GM12864 (cell line): ENCODE measurements at regions not wholly inside any gene's neighbourhood (a gene's known extent, or its start where the extent isn't known, plus 50 kb on each side); places are given as distances from the start of the nearest gene placed in this dataset.

Source experiments
- DNase-seq: peaks from one replicate; pipeline ENCODE4 v3.0.0-alpha.2; 2011; ENCODE audit warnings: low read depth
- H3K4me3 ChIP-seq: 2 replicates; pipeline ENCODE4 v1.5.1; 2011; ENCODE audit warnings: mild to moderate bottlenecking, low read depth, low read length, control low read depth
- TF ChIP-seq, protein P1 (sequence below): IDR thresholded peaks from 2 replicates; pipeline ENCODE4 v1.5.1; 2011; ENCODE audit warnings: low read depth, mild to moderate bottlenecking, moderate library complexity, low read length, control low read depth, inconsistent platforms; ENCODE audit errors: missing control alignments

DNA sequence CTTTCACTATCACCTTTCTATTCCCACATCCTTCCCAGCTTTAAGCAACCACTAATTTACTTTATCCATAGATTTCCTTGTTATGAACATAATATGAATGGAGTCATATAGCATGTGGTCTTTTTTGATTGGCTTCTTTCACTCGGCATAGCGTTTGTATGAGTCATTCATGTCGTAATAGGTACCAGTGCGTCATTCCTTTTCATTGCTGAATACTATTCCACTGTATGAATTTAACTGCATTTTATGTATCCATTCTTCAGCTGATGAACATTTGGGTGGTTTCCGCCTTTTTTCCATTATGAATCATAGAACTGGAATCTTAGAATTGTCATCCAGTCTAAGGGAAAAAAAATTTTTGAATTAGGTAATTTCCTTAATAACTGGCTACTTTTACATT, 411.3 kb upstream of the AUTS2 start:
- H3K4me3 ChIP-seq: no peak overlapping the region
- DNase-seq: no peak
- TF ChIP-seq, protein P1, sequence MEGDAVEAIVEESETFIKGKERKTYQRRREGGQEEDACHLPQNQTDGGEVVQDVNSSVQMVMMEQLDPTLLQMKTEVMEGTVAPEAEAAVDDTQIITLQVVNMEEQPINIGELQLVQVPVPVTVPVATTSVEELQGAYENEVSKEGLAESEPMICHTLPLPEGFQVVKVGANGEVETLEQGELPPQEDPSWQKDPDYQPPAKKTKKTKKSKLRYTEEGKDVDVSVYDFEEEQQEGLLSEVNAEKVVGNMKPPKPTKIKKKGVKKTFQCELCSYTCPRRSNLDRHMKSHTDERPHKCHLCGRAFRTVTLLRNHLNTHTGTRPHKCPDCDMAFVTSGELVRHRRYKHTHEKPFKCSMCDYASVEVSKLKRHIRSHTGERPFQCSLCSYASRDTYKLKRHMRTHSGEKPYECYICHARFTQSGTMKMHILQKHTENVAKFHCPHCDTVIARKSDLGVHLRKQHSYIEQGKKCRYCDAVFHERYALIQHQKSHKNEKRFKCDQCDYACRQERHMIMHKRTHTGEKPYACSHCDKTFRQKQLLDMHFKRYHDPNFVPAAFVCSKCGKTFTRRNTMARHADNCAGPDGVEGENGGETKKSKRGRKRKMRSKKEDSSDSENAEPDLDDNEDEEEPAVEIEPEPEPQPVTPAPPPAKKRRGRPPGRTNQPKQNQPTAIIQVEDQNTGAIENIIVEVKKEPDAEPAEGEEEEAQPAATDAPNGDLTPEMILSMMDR: no peak

DNA sequence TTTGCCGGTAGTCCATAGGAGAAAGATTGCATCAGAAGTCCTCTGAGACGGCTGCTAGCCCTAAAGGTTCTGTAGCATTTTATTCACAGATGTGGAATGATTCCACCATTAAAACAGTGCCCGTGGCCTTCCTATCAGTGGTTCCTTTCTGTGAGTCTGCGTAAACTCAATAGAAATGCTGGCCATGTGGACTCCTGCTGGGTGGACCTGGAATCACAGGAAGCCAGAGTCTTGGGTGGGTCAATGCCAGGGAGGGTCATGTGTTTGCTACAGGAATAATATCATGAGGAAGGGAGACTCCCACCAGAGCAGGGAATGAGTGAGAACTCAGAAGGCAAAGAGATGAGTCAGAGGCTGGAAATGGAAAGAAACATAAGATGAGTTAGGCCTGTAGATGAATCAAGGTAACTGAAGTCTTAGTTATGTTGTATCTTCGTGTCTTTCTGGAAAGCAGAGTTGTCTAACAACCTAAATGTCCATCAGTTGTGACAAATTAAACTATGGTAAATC, 410.4 kb upstream of the AUTS2 start:
- TF ChIP-seq, protein P1: no peak
- DNase-seq: no peak
- H3K4me3 ChIP-seq: no peak overlapping the region

DNA sequence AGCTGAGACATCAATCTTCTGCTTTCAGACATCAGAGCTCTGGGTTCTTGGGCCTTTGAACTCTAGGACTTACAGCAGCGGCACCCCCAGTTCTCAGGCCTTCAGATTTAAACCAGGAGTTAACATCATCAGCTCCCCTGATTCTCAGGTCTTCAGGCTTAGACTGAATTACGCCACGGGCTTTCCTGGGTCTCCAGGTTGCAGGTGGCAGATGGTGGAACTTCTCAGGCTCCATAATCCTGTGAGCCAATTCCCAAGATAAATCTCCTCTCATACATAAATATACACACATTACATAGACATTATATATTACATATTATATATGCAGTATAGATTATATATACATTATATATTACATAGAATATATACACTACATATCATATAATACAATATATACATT, 408.9 kb upstream of the AUTS2 start:
- no peak for DNase-seq
- TF ChIP-seq, protein P1: no peak
- H3K4me3 ChIP-seq: no peak overlapping the region

DNA sequence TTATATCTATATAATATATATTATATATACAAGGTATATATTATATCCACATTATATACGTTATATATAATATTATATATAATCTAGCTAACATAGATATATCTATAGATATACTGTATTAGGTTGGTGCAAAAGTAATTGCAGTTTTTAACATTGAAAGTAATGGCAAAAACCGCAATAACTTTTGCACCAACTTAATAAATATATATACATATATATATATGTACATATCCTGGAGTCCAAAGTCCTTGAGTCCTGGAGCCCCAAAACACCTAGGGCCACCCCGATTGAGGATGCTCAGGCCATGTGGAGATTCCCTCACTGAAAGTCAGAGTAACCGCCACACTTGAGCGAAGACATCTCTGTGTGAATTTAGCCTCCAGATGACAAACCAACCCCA, 408.2 kb upstream of the AUTS2 start:
- TF ChIP-seq, protein P1: no peak
- H3K4me3 ChIP-seq: no peak overlapping the region
- DNase-seq: no peak

DNA sequence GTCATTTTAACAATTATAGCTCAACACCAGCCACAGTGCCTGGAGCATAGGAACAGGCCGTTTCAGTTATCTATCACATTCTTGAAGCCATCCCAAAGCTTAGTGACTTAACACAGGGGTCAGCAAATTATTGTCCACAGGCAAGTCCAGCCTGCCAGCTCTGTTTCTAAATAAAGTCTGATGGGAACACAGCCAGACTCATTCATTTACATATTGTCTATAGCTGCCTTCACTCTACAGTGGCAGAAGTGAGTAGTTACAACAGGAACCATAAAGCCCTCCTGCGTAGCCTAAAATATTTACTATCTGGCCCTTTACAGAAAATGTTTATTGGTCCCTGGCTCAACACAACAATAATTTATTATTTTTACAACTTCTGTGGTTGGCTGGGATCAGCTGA, 407.5 kb upstream of the AUTS2 start:
- TF ChIP-seq, protein P1: no peak
- H3K4me3 ChIP-seq: no peak overlapping the region
- no peak for DNase-seq

DNA sequence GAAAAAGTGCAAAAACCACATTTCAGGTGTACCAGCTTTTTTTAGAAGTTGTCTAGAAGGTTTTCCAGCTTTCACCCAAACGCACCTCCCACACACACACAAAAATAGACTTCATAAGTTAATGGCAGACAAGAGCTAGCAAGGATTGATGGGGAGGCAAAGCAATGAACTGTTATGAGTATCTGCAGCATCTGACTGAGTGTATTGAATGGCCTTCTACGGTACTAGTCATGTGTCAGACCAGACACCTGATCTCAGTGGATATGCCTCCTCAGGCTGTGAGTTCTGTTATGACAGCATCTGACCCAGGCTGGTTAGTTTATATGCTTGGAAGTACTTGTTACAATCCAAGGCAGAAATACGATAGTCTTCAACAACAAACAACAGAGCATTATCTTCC, 406.1 kb upstream of the AUTS2 start:
- no peak for DNase-seq
- TF ChIP-seq, protein P1: no peak
- no peak overlapping the region for H3K4me3 ChIP-seq

DNA sequence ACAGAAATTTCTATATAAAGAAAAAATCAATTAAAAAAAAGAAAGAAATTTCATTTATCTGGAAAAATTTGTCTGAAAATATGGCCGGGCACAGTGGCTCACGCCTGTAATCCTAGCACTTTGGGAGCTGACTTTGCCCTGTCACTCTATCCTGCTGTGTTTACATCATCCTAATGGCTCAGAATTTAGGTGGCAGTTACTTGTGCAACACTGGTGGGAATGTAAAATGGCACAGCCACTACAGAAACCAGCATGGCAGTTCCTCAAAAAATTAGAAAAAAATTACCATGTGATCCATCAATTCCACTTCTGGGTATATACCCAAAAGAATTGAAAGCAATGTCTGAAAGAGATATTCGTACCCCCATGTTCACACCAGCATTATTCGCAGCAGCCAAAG, 405.2 kb upstream of the AUTS2 start:
- H3K4me3 ChIP-seq: no peak overlapping the region
- no peak for DNase-seq
- TF ChIP-seq, protein P1: no peak
